ENCODE measurements at regions not wholly inside any gene's neighbourhood (a gene's known extent, or its start where the extent isn't known, plus 50 kb on each side); places are given as distances from the start of the nearest gene placed in this dataset.

DNA sequence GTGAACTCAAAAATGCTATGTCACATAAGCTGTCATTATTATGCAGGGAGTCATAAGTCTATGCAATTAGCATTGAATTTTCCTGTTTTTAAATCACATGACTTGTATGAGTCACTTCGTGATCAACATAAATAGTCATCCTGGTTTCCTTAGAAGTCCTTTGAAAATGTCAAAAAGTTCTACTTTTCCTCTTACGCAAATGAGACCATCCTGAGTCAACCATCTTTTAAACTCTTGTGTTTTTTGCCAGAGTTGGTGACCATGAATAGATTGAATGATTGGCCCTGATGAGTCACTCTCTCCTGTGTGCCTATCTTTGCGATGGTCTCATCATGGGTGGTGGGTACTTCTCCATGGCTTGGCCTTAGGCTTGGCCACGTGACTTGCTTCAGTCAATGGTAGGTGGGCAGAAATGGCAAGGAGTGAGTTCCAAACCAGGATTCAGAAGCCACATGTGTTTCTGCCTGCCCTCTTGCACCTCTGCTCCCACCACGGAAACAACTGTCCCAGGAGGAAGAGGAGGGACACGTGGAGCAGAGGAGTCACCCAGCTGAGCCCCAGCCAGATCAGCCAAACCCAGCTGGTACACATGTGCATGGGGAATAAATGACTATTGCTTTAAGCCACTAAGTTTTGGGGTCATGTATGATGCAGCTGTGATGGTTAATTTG is 123.5 kb upstream of the CACNA1A start:
- no peak for TF ChIP-seq CTCF (IDR thresholded peaks at IDR 0.05; ENCODE audit: low read depth, low read length)
- no peak overlapping the region for H3K4me3 ChIP-seq (ENCODE audit: low read depth, low read length)
- H3K9me3 ChIP-seq (ENCODE audit: control insufficient read depth, insufficient read depth, low read length) = peaks cover 14% of the 10 kb centered on the region
- ChIA-PET CTCF (interaction anchor here (0.6 kb wide), 1 partner anchor 536 kb away, joined by 4 read pairs; no protein-coding TSS in a partner anchor), POLR2A (interaction anchor here (0.7 kb wide), 1 partner anchor 112 kb away, joined by 7 read pairs; no protein-coding TSS in a partner anchor)
- no peak for DNase-seq (ENCODE audit: low read depth, low spot score)
- peak overlapping the region; percentile 77 for H3K27ac ChIP-seq (ENCODE audit: low read depth, low read length)
- no peaks in the 10 kb centered on the region for H3K27me3 ChIP-seq (ENCODE audit: control insufficient read depth, insufficient read depth, low read length)

- Histone ChIP-seq H3K27me3 (ENCODE audit: control insufficient read depth, insufficient read depth, low read length) (no peaks in the 10 kb centered on the region), H3K27ac (ENCODE audit: low read depth, low read length) (no peak overlapping the region), H3K4me3 (ENCODE audit: low read depth, low read length) (no peak overlapping the region), H3K9me3 (ENCODE audit: control insufficient read depth, insufficient read depth, low read length) (peaks cover 8% of the 10 kb centered on the region)
- no peak for DNase-seq (ENCODE audit: low read depth, low spot score)
- ChIA-PET CTCF (no interaction called here), POLR2A (no interaction called here)
- no peak for TF ChIP-seq CTCF (IDR thresholded peaks at IDR 0.05; ENCODE audit: low read depth, low read length)
Observed at GRCh38 chr19:13627531-13627930, 121.3 kb upstream of the CACNA1A start.

GRCh38 chr19:13623716-13624710 is 117.7 kb upstream of the CACNA1A start:
- no peak for TF ChIP-seq CTCF (IDR thresholded peaks at IDR 0.05; ENCODE audit: low read depth, low read length)
- Histone ChIP-seq H3K4me3 (ENCODE audit: low read depth, low read length) (no peak overlapping the region), H3K27ac (ENCODE audit: low read depth, low read length) (no peak overlapping the region), H3K9me3 (ENCODE audit: control insufficient read depth, insufficient read depth, low read length) (no peaks in the 10 kb centered on the region), H3K27me3 (ENCODE audit: control insufficient read depth, insufficient read depth, low read length) (no peaks in the 10 kb centered on the region)
- CTCF ChIA-PET = interaction anchor here (0.7 to 2.0 kb wide), 2 partner anchors 98 to 319 kb away, joined by 3 to 4 read pairs; no protein-coding TSS in a partner anchor
- no peak for DNase-seq (ENCODE audit: low read depth, low spot score)
- POLR2A ChIA-PET = interaction anchor here (0.7 kb wide), 1 partner anchor 77 kb away, joined by 5 read pairs; no protein-coding TSS in a partner anchor

DNA sequence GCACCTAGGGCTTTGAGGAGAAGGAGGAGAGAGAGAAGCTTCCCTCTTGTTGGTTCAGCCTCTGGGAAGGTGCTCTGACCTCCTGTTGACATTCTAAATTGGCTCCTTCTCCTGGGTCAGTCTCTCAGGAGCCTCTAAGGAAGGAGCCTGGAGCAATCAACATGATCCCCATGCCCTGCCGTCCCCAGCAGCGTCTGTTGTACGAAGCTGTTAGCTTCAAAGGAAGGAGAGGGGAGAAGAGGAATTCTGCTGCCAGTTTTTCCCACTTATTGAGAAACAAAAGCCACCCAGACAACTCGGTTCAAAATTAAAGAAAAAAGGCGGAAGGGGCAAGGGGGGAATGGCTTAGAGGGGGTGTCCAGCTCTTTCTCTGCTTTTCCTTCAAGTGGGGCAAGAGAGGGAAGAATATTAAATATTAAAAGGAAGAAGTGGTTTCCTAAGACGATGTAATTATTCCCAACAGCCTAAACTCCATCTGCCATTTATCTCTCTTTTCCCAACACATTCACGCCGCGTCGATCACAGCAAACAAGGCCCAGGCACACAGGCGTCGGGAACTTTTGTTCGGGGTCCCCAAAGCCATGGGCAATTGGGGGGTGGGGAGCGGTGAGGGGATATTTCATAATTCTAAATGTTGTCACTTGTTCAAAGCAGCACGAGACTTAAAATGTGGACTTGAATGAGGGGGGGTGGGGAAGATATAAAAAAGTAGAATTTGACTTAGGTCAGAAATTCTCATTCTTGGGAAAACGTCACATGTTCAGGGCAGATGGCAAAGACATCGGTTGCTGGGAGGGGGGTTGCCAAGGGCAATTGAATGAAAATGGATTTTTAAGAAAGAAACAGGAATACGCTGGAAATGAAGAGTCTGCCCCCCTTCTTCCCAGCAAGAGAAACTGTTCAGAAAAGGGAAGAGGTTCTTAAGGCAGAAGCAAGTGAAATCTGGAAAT is 116.8 kb upstream of the CACNA1A start:
- DNase-seq (ENCODE audit: low read depth, low spot score) = no peak
- H3K9me3 ChIP-seq (ENCODE audit: control insufficient read depth, insufficient read depth, low read length) = no peaks in the 10 kb centered on the region
- no peak overlapping the region for H3K27ac ChIP-seq (ENCODE audit: low read depth, low read length)
- ChIA-PET POLR2A (no interaction called here), CTCF (interaction anchor here (2.0 kb wide), 1 partner anchor 99 kb away, joined by 4 read pairs; no protein-coding TSS in a partner anchor)
- TF ChIP-seq CTCF (IDR thresholded peaks at IDR 0.05; ENCODE audit: low read depth, low read length) = no peak
- no peak overlapping the region for H3K4me3 ChIP-seq (ENCODE audit: low read depth, low read length)
- H3K27me3 ChIP-seq (ENCODE audit: control insufficient read depth, insufficient read depth, low read length) = no peaks in the 10 kb centered on the region
